ENCODE measurements at regions not wholly inside any gene's neighbourhood (a gene's known extent, or its start where the extent isn't known, plus 50 kb on each side); places are given as distances from the start of the nearest gene placed in this dataset.

- H3K27ac ChIP-seq (ENCODE audit: insufficient read depth, low read depth, low read length): no peak overlapping the region
- DNase-seq (ENCODE audit: low read depth, low spot score) (no peak), FAIRE-seq (no peak)
- intact Hi-C loops (cut with micrococcal nuclease): no loop called here
- dilution Hi-C loops (cut with MboI; ENCODE audit: extremely low pct_ligation_motif_present, low sequenced_read_pairs): loop anchor here (10.0 to 25.0 kb wide), 2 partner anchors 94 to 312 kb away; no protein-coding TSS in a partner anchor
- H3K4me1 ChIP-seq (ENCODE audit: control insufficient read depth, extremely low read depth, insufficient read depth, low read length): no peaks in the 10 kb centered on the region
- H3K9me1 ChIP-seq (replicated peaks; ENCODE audit: control insufficient read depth, extremely low read depth, insufficient read depth, low read length): no peaks in the 10 kb centered on the region
- no peak overlapping the region for H3K4me2 ChIP-seq (ENCODE audit: insufficient read depth, low read length)
- H4K20me1 ChIP-seq (replicated peaks; ENCODE audit: control insufficient read depth, extremely low read depth, insufficient read depth, low read length): no peaks in the 10 kb centered on the region
- H3K9ac ChIP-seq (replicated peaks; ENCODE audit: extremely low read depth, insufficient read depth, low read length): no peak overlapping the region
- BruUV-seq (replicated peaks): no TSS peak
- TF ChIP-seq POLR2A (IDR thresholded peaks at IDR 0.05; ENCODE audit: low read depth, low read length) (no peak), JUN (IDR thresholded peaks at IDR 0.05; ENCODE audit: borderline replicate concordance, insufficient read depth, insufficient read length, low read depth) (no peak), EZH2 (IDR thresholded peaks at IDR 0.05; ENCODE audit: borderline replicate concordance, low read depth, low read length, severe bottlenecking) (no peak), FOS (IDR thresholded peaks at IDR 0.05; ENCODE audit: borderline replicate concordance, insufficient read depth, low read length) (no peak), MAX (IDR thresholded peaks at IDR 0.05; ENCODE audit: insufficient read depth, insufficient read length) (no peak), CTCF (IDR thresholded peaks at IDR 0.05; ENCODE audit: extremely low read depth in 1 of 2, insufficient read depth in 1 of 2, low read depth in 1 of 2, low read length in 2 of 2) (no peak), MYC (IDR thresholded peaks at IDR 0.05; ENCODE audit: low read depth, low read length) (no peak), GATA2 (IDR thresholded peaks at IDR 0.05; ENCODE audit: insufficient read depth, insufficient read length, low read depth, low read length) (no peak), POLR2AphosphoS5 (IDR thresholded peaks at IDR 0.05; ENCODE audit: insufficient read depth, low read depth, low read length) (no peak)
- H2AFZ ChIP-seq (ENCODE audit: low read depth, low read length): no peak overlapping the region
- no peaks in the 10 kb centered on the region for H3K36me3 ChIP-seq (ENCODE audit: control insufficient read depth in 2 of 2, extremely low read depth in 1 of 2, insufficient read depth in 2 of 2, low read length in 2 of 2)
- ChIA-PET CTCF (no interaction called here), POLR2A (no interaction called here)
- H3K27me3 ChIP-seq (ENCODE audit: control insufficient read depth in 2 of 2, insufficient read depth in 2 of 2, low read length in 2 of 2): no peaks in the 10 kb centered on the region
- no peaks in the 10 kb centered on the region for H3K79me2 ChIP-seq (ENCODE audit: control insufficient read depth, insufficient read depth, low read length)
- H3K4me3 ChIP-seq (replicated peaks in 1 of 3; ENCODE audit: insufficient read depth in 1 of 3, low read depth in 1 of 3, low read length in 3 of 3): no peak overlapping the region
- H3K9me3 ChIP-seq (replicated peaks; ENCODE audit: control insufficient read depth, insufficient read depth, low read length): no peaks in the 10 kb centered on the region
These were observed 60.5 kb upstream of the RAPGEF1 start for GRCh38 chr9:131800366-131800765.

Data from endothelial cell of umbilical vein (primary cell).